ENCODE measurements at regions not wholly inside any gene's neighbourhood (a gene's known extent, or its start where the extent isn't known, plus 50 kb on each side); places are given as distances from the start of the nearest gene placed in this dataset.

DNA sequence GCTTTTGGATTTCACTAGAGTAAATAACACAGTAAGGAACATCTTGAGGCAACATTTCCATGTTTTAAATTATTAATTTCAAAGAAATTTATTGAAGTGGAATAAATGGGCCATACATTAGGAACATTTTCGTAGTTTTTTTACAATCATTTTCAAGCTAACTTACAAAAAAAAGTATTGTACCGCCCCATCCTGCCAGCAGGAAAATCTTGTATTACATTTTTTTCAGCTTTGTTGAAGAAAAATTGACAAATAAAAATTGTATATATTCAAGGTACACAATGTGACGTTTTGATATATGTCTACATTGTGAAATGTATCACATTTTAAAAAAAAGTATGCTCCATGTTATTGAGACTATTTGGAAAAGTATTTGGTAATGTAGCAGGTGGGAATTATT lies 1001.9 kb upstream of the NR2F2 start:
- H3K9me3 ChIP-seq (replicated peaks), result no peaks in the 10 kb centered on the region
- intact Hi-C loops (cut with micrococcal nuclease), result no loop called here
- H3K27me3 ChIP-seq (ENCODE audit: low read depth), result peaks cover 32% of the 10 kb centered on the region
- H3K27ac ChIP-seq (replicated peaks), result peak overlapping the region; percentile 85
- peaks cover 5% of the 10 kb centered on the region for H3K4me1 ChIP-seq
- no peak for DNase-seq
- H3K36me3 ChIP-seq, result no peaks in the 10 kb centered on the region
- TF ChIP-seq, protein P1, sequence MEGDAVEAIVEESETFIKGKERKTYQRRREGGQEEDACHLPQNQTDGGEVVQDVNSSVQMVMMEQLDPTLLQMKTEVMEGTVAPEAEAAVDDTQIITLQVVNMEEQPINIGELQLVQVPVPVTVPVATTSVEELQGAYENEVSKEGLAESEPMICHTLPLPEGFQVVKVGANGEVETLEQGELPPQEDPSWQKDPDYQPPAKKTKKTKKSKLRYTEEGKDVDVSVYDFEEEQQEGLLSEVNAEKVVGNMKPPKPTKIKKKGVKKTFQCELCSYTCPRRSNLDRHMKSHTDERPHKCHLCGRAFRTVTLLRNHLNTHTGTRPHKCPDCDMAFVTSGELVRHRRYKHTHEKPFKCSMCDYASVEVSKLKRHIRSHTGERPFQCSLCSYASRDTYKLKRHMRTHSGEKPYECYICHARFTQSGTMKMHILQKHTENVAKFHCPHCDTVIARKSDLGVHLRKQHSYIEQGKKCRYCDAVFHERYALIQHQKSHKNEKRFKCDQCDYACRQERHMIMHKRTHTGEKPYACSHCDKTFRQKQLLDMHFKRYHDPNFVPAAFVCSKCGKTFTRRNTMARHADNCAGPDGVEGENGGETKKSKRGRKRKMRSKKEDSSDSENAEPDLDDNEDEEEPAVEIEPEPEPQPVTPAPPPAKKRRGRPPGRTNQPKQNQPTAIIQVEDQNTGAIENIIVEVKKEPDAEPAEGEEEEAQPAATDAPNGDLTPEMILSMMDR (IDR thresholded peaks at IDR 0.05; ENCODE audit: borderline replicate concordance), result no peak
- peak overlapping the region; percentile 66 for H3K4me3 ChIP-seq

- Histone ChIP-seq H3K4me1 (peaks cover 5% of the 10 kb centered on the region), H3K4me3 (peak overlapping the region; percentile 66)
- intact Hi-C loops (cut with micrococcal nuclease), result no loop called here
These were observed 1001.1 kb upstream of the NR2F2 start for GRCh38 chr15:95329362-95329761.

GRCh38 chr15:95341686-95342085 lies 988.8 kb upstream of the NR2F2 start:
- TF ChIP-seq, protein P1 (IDR thresholded peaks at IDR 0.05; ENCODE audit: borderline replicate concordance), result no peak
- Histone ChIP-seq H3K9me3 (replicated peaks) (no peaks in the 10 kb centered on the region), H3K27ac (replicated peaks) (no peak overlapping the region), H3K4me3 (no peak overlapping the region), H3K27me3 (ENCODE audit: low read depth) (no peaks in the 10 kb centered on the region), H3K36me3 (no peaks in the 10 kb centered on the region), H3K4me1 (no peaks in the 10 kb centered on the region)
- no peak for DNase-seq
- intact Hi-C loops (cut with micrococcal nuclease), result no loop called here

More at GRCh38 chr15:95329362-95329761, 1001.1 kb upstream of the NR2F2 start:
- no peak for DNase-seq
- TF ChIP-seq, protein P1 (IDR thresholded peaks at IDR 0.05; ENCODE audit: borderline replicate concordance), result no peak
- Histone ChIP-seq H3K9me3 (replicated peaks) (no peaks in the 10 kb centered on the region), H3K27ac (replicated peaks) (peak overlapping the region; percentile 85), H3K36me3 (no peaks in the 10 kb centered on the region), H3K27me3 (ENCODE audit: low read depth) (peaks cover 32% of the 10 kb centered on the region)

- Histone ChIP-seq H3K4me3 (no peak overlapping the region), H3K4me1 (no peaks in the 10 kb centered on the region), H3K36me3 (no peaks in the 10 kb centered on the region), H3K27ac (replicated peaks) (no peak overlapping the region), H3K9me3 (replicated peaks) (no peaks in the 10 kb centered on the region), H3K27me3 (ENCODE audit: low read depth) (no peaks in the 10 kb centered on the region)
- TF ChIP-seq, protein P1 (IDR thresholded peaks at IDR 0.05; ENCODE audit: borderline replicate concordance), result no peak
- intact Hi-C loops (cut with micrococcal nuclease), result no loop called here
- no peak for DNase-seq
These were observed 984.6 kb upstream of the NR2F2 start for GRCh38 chr15:95345867-95346266.

- H3K9me3 ChIP-seq (replicated peaks), result no peaks in the 10 kb centered on the region
- H3K36me3 ChIP-seq, result no peaks in the 10 kb centered on the region
- no peak overlapping the region for H3K4me3 ChIP-seq
- intact Hi-C loops (cut with micrococcal nuclease), result no loop called here
- TF ChIP-seq, protein P1 (IDR thresholded peaks at IDR 0.05; ENCODE audit: borderline replicate concordance), result no peak
- H3K27ac ChIP-seq (replicated peaks), result no peak overlapping the region
- H3K27me3 ChIP-seq (ENCODE audit: low read depth), result no peaks in the 10 kb centered on the region
- no peaks in the 10 kb centered on the region for H3K4me1 ChIP-seq
- no peak for DNase-seq
These were observed 983.6 kb upstream of the NR2F2 start for GRCh38 chr15:95346721-95347475.

Data from left ventricle myocardium inferior (tissue), 1 donor.